ENCODE measurements at regions not wholly inside any gene's neighbourhood (a gene's known extent, or its start where the extent isn't known, plus 50 kb on each side); places are given as distances from the start of the nearest gene placed in this dataset.

DNA sequence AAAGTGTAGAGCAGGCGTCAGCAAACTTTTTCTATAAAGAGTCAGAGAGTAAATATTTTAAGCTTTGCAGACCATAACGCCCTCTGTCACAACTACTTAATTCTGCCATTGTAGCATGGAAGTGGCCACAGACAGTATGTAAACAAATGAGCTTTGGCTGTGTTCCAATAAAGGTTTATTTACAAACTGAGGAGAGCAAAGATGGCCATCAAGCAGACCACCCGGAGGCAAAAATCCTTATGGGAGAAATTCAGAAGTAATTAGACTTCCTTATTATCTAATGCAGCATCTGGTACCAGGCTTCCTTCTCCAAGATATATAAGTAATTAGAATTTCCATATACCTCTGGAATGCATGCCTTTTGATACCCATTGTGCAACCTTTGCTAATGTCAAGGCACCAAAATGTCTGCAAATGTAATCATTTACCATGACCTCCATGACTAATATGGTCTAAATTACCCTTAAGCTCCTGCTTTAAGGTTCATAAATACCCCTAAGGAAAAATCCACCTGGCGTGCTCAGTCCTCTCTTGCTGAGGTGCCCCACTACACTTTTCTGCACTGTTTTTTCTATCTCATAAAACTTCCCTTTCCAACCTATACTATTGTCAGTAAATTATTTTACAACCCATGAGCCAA is 377.8 kb downstream of the MATN1 start:
- DNase-seq = no peak

- no peak for DNase-seq
These were observed 379.8 kb downstream of the MATN1 start for GRCh38 chr1:30343562-30343961.

GRCh38 chr1:30342535-30343141 is 380.7 kb downstream of the MATN1 start:
- DNase-seq = no peak

DNA sequence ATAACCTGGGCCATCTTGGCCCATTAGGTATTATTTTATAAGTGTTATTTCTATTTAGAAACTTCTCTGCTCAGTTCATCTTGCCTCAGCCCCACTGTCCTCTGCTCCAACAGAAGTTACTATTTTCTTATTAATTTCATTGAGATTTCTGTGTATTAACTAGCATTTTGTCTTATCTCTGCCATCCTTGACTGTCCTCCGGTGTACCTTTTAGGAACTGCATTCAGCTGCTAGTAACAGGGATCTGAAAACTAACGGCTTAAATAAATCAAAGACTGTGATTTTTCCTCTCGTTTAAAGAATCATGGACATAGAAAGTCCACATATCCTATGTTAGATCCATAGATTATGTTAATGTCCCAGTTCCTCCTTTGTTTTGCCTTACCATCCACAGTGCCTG is 382.5 kb downstream of the MATN1 start:
- DNase-seq = no peak

- no peak for DNase-seq
These were observed 383.5 kb downstream of the MATN1 start for GRCh38 chr1:30339866-30340265.

- no peak for DNase-seq
These were observed 384.6 kb downstream of the MATN1 start for GRCh38 chr1:30338765-30339164.

DNA sequence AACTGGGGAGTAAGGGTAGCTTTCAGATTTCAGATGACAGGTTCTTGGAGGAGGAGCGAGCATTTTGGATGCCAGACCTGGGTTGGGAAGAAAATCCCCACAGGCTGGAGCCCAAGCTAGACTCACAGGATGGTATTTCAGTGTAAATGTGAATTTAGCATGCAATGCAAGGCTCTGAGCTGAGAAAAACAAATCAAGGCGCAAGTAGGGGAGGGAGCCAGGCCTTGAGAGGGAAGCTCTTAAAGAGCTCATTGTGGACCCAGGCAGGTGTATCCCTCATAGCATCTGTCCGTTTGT is 386.1 kb downstream of the MATN1 start:
- no peak for DNase-seq

DNA sequence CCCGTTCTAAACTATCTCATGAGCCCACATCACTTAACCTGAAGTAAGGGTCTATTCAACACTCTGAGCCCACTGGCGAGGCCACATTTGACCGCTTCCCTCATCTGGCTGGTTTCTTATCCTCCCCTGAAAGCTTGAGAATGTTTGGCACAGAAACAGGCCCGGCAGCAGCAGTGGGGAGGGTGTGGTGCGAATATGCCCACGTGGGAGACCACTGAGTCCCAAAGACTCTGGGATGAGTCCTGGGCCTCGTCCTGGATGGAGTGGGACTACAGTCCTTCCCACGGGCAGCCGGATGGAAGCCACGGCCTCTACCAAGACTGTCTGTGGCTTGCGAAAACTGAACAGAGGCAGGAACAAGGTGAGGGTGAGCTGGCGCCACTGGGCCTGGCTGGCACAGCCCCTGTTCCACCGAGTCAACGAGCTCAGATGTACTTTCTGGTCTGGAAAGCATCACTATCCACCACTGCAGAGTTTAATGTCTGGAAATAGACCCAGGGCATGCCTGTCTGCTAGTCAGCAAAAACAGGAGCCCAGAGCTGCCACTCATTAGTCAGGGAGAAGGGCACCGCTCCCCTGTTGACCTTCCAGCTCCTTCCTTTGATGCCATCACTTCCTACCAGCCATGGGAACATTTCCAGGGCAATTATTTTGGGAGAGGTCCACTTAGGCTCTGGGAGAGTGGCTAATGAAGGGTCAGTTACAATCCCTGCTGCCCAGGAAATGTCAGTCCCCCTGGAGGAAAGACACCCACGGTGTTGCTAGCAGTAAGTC is 386.6 kb downstream of the MATN1 start:
- DNase-seq = no peak

DNA sequence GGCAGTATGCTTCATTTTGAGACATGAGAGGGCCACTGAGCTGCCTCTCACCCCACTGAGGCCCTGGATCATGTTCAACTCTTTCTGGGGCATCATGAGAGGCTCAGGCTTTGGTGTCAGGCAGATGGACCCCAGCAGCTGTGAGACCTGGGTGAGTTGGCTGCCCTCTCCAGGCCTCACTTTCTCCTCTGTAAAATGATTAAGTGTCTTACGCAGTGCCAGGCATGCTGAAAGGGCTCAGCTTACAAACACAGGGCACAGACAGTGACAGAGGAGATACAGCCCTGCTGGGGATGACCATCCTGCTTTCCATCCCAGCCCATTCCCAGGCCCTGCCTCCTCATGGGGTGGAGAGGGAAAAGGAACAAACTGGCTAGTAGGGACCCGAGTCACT is 387.4 kb downstream of the MATN1 start:
- no peak for DNase-seq

GRCh38 chr1:30335389-30335996 is 387.9 kb downstream of the MATN1 start:
- no peak for DNase-seq

GRCh38 chr1:30334767-30335166 is 388.6 kb downstream of the MATN1 start:
- no peak for DNase-seq

DNA sequence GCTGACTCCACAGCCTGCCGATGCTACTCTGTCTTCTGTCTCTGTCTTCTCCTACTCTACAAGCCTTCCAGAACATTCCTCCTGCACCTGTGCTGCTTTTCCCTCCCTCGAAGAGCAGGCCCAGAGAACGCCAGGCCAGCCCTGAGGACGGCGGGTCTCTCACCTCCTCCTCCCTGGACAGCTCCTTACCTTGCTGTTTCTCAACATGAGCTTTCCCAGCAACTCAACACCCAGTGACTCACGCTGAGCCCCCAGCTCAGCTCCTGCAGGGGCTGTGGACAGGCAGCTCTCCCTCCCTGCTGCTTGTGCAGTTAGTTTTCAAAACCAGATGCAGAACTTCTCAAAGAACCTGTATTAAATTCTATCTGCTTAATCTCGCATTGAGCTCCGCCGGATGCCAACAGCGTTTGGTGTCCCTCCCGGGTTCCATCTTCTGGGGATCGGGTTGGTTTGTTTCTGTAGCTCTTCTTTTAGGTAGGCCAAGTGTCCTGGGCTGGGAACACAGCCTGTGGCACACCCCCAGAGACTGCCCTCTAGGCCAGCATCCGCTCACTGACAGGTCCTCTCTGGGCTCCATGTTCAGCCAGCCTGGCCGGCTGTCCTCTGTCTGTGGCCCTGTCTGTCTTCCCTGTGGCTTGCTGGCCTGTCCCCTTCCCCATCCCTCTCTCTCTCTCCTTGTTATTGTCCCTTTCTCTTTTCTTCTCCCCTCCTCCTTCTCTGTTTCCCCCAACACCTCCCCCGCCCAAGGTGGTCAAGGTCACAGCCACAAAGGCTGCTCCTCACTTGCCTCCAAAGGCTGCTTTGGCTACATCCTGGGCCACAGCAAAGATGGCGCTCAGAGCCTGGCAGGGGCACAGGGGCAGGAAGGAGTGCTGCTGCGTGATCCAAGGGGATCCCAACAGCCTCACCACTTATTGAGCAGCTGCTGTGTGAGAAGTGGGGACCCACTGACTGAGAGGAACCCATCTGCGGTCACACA is 391.0 kb downstream of the MATN1 start:
- DNase-seq = no peak

- no peak for DNase-seq
These were observed 391.8 kb downstream of the MATN1 start for GRCh38 chr1:30331415-30332065.

DNA sequence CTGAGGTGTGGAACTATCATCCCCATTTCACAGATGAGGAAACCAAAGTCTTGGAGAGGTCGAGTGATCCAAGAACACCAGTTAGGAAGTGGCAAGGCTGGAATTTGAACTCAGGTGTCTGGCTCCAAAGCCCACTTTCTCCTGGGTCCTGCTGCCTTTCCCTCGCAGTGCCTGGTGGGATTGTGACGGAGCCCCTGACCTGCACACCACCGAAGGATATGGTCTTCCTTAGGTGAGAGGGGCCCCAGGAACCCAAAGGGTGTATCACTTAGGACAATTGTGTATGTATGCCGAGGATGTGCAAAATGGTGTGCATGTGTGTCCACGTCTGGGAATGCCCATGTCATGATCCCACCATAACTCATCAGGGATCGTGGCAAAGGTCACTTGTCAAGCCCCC is 392.7 kb downstream of the MATN1 start:
- DNase-seq = no peak

- DNase-seq = no peak
These were observed 393.4 kb downstream of the MATN1 start for GRCh38 chr1:30329802-30330557.

DNA sequence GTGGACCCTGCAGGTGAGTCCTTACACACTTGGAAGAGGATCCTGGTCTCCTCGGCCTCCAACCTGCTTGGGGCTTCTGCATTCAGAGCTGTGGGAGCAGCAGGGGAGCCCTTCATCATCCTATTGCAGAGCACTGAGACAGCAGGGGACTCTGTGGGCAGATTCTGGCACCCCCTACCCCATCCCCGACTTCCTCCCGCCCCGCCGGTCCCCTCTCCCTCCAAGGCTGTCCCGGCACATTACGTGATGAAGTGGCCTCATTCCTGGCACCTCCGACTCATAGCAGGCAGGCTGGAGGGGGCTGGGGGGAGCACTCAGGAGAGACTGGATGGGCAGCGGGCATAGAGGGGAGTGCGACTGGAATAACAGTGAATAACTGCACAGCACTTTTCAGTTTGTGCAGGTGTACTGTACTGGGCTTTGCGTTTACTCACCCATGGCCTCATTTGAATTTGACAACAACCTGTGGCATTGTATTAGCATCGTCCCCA is 394.1 kb downstream of the MATN1 start:
- no peak for DNase-seq

DNA sequence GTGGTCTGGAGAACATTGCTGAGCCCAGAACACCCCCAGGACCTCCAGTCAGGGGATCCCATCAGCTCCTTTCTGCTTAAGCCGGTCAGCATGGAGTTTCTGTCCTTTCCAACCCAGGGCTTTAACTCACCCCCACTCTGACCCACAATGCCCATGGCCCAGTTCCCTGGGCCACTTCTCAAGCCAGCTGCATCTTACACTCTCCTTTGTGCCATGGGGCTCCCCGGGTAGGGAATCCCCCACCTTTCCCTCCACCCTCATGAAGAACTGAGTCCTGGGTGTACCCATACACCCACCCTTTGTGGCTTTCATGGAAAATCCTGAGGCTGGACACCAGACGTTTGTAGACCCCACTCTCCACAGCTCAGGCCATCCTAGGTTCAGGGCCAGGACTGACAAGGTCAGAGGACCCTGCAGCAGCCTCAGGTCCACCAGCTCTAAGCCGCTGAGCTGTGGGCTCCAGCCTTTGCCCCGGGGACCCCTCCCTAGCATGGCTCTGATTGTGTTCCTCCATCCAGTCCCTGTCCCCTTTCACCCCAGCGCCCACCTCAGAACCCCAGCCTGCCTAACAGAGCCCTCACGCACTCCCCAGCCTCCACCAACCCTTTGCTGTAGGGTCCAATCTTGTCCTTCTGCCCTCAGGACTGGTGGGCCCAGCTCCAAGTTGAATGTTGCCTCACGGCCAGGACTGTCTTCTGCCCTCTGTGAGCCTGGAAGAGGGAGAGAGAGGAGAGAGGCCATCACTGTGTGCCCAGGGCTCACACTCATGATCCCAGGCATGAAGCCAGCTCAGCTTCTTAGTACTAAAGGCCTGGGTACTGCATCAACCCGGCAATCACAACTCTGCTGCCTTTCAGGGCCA is 394.8 kb downstream of the MATN1 start:
- no peak for DNase-seq

DNA sequence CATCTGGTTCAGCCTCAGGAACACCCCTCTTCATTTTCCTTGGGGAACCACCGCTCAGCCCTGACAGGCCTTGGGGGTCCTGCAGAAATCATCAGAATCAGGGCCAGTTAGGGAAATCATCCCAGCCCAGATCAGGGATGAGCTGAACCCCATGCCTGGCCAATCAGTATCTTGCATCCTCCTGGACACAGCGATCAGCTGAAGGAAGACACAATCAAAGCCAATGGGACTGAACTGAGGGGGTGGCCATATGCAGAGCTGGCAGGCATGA is 395.4 kb downstream of the MATN1 start:
- DNase-seq = no peak

GRCh38 chr1:30327370-30328099 is 395.9 kb downstream of the MATN1 start:
- DNase-seq = no peak

DNA sequence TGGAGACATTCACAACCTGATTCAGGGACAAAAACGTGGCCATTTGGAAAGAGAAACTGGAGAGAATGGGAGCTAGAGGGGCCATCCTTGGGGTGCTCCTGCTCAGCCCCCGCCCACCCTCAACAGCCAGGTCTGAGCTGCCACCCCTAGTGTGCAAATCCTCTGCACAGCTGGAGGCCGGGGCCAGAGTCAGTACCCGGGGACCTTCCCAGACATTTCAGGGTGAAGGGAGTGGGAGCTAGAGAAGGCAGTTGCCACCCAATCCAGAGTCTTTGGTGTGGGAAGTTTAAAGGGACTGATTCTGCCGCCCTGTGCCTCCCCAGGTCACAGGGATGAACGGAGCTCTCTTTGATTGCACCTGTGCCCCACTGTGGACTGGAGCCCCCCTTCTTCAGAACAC is 397.4 kb downstream of the MATN1 start:
- DNase-seq = no peak
